ENCODE measurements at regions not wholly inside any gene's neighbourhood (a gene's known extent, or its start where the extent isn't known, plus 50 kb on each side); places are given as distances from the start of the nearest gene placed in this dataset.

DNA sequence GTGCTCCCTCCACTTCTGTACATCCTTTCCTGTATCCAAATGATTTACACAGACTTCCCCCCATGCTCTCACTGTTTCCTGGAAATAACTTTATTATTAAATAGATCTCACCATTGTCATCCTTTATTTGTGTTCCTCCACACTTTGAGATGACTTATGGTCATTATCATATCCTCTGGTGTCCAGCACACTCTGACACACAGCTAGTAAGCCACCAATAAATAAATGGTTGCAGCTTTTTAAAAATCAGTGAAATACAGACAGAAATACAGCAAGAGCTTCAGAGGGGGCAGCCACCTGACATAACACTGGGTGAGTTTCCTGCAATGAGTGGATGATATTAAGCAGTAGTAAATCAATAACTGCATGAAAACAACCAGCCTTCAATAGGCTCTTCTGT, 2036.4 kb upstream of the AGA start:
- Histone ChIP-seq H3K23ac (ENCODE audit: low read length in 2 of 2) (no peak overlapping the region), H3K27me3 (ENCODE audit: control insufficient read depth in 1 of 2, insufficient read depth in 1 of 2, low read length in 2 of 2) (no peaks in the 10 kb centered on the region), H3K36me3 (ENCODE audit: control insufficient read depth in 1 of 2, insufficient read depth in 2 of 2, low read depth in 1 of 2, low read length in 2 of 2) (no peaks in the 10 kb centered on the region), H3K14ac (ENCODE audit: low read length in 2 of 2) (no peak overlapping the region), H3K9ac (ENCODE audit: low read length) (no peak overlapping the region), H4K8ac (ENCODE audit: low read length) (no peak overlapping the region), H3K4me2 (ENCODE audit: low read length, poor library complexity, severe bottlenecking) (no peak overlapping the region), H3K4ac (ENCODE audit: low read depth in 1 of 2, low read length in 2 of 2) (no peak overlapping the region), H3K4me3 (ENCODE audit: insufficient read depth in 1 of 2, low read depth in 1 of 2, low read length in 2 of 2) (no peak overlapping the region), H2BK5ac (ENCODE audit: low read depth, low read length, poor library complexity, severe bottlenecking) (no peak overlapping the region), H2BK120ac (ENCODE audit: low read depth, low read length) (no peak overlapping the region), H3K9me3 (ENCODE audit: control insufficient read depth, low read length) (peaks cover 20% of the 10 kb centered on the region), H3K27ac (ENCODE audit: low read length, poor library complexity, severe bottlenecking) (no peak overlapping the region), H2AK5ac (ENCODE audit: low read length, severe bottlenecking) (no peak overlapping the region), H2BK15ac (ENCODE audit: low read depth, poor library complexity, severe bottlenecking) (no peak overlapping the region), H2AFZ (ENCODE audit: low read depth, low read length) (no peak overlapping the region), H3K4me1 (ENCODE audit: control insufficient read depth, insufficient read depth, low read depth, low read length) (no peaks in the 10 kb centered on the region), H2BK12ac (ENCODE audit: low read length in 2 of 2) (no peak overlapping the region), H3K18ac (ENCODE audit: low read depth in 1 of 2, low read length in 2 of 2) (no peak overlapping the region), H3K79me1 (replicated peaks; ENCODE audit: low read length, poor library complexity, severe bottlenecking) (no peaks in the 10 kb centered on the region), H4K91ac (ENCODE audit: low read length) (no peak overlapping the region)
- DNase-seq = no peak

DNA sequence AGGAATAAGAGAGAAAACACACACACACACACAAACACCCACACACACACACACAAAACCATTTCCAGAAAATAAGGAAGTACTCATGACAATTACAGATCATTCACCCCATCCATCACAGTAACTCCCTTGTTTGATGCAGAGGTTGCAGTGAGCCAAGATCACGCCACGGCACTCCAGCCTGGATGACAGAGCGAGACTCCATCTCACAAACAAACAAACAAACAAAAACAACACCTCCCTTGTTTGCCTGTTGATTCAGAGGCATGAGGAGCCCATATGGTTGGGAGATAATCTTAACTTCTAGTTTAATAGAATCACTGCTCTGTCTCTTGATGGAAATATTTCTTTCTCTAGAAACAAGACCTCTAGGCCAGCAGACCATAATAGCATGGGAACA, 2043.5 kb upstream of the AGA start:
- H3K4me1 ChIP-seq (ENCODE audit: control insufficient read depth, insufficient read depth, low read depth, low read length) = no peaks in the 10 kb centered on the region

DNA sequence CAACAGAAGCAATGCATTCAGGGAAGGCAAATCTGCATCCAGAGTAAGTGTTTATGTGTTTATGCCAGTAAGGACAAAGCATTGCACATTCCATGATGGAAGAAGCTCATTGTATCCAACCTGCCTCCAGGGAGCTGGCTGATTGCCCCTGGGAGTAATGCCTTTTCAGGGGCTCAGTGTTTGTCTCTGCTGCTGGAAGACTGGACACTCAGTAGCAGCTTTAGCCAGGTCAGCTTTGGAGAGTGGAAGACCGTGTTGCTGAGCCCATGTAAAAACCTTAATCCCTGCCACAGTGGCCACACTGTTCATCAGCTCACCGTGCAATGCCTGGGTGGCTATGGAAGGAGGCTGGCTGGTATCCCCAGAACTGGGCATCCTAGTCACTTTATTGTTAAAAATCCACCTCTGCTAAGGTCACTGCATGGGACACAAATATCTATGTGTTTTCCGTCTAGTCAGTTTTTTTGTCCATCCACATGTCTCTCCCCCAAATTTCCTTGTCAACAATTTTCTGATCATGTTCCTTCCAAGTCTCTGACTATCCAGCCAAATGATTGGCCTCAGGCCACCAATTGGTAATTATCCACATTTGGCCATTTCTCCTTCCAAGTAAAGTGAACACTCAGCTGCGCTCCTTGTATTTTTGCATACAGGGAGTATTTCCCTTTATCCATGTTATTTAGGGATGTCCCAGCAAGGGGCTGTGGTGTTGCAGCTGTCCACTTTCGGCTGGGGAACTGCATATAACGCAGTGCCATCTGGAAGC, 2044.5 kb upstream of the AGA start:
- Histone ChIP-seq H3K4ac (ENCODE audit: low read depth in 1 of 2, low read length in 2 of 2) (no peak overlapping the region), H2AK5ac (ENCODE audit: low read length, severe bottlenecking) (no peak overlapping the region), H3K4me1 (ENCODE audit: control insufficient read depth, insufficient read depth, low read depth, low read length) (no peaks in the 10 kb centered on the region), H3K9me3 (ENCODE audit: control insufficient read depth, low read length) (peaks cover 27% of the 10 kb centered on the region), H2BK15ac (ENCODE audit: low read depth, poor library complexity, severe bottlenecking) (no peak overlapping the region), H3K4me2 (ENCODE audit: low read length, poor library complexity, severe bottlenecking) (no peak overlapping the region), H3K36me3 (ENCODE audit: control insufficient read depth in 1 of 2, insufficient read depth in 2 of 2, low read depth in 1 of 2, low read length in 2 of 2) (no peaks in the 10 kb centered on the region), H2BK5ac (ENCODE audit: low read depth, low read length, poor library complexity, severe bottlenecking) (no peak overlapping the region), H3K14ac (ENCODE audit: low read length in 2 of 2) (no peak overlapping the region), H3K27ac (ENCODE audit: low read length, poor library complexity, severe bottlenecking) (no peak overlapping the region), H3K27me3 (ENCODE audit: control insufficient read depth in 1 of 2, insufficient read depth in 1 of 2, low read length in 2 of 2) (no peaks in the 10 kb centered on the region), H4K8ac (ENCODE audit: low read length) (no peak overlapping the region), H4K91ac (ENCODE audit: low read length) (no peak overlapping the region), H2BK12ac (ENCODE audit: low read length in 2 of 2) (no peak overlapping the region), H3K4me3 (ENCODE audit: insufficient read depth in 1 of 2, low read depth in 1 of 2, low read length in 2 of 2) (no peak overlapping the region), H2AFZ (ENCODE audit: low read depth, low read length) (no peak overlapping the region), H3K18ac (ENCODE audit: low read depth in 1 of 2, low read length in 2 of 2) (no peak overlapping the region), H3K79me1 (replicated peaks; ENCODE audit: low read length, poor library complexity, severe bottlenecking) (no peaks in the 10 kb centered on the region), H3K9ac (ENCODE audit: low read length) (no peak overlapping the region), H3K23ac (ENCODE audit: low read length in 2 of 2) (no peak overlapping the region), H2BK120ac (ENCODE audit: low read depth, low read length) (no peak overlapping the region)
- DNase-seq = no peak
- WGBS = 81% methylated on average over 6 of the region's 6 CpGs

More for the DNA sequence above, 2043.5 kb upstream of the AGA start:
- no peak overlapping the region for H3K4ac ChIP-seq (ENCODE audit: low read depth in 1 of 2, low read length in 2 of 2)
- no peaks in the 10 kb centered on the region for H3K36me3 ChIP-seq (ENCODE audit: control insufficient read depth in 1 of 2, insufficient read depth in 2 of 2, low read depth in 1 of 2, low read length in 2 of 2)
- H3K18ac ChIP-seq (ENCODE audit: low read depth in 1 of 2, low read length in 2 of 2) = no peak overlapping the region
- no peak overlapping the region for H2BK15ac ChIP-seq (ENCODE audit: low read depth, poor library complexity, severe bottlenecking)
- DNase-seq = no peak
- no peak overlapping the region for H2BK12ac ChIP-seq (ENCODE audit: low read length in 2 of 2)
- no peak overlapping the region for H2AK5ac ChIP-seq (ENCODE audit: low read length, severe bottlenecking)
- H4K91ac ChIP-seq (ENCODE audit: low read length) = no peak overlapping the region
- no peaks in the 10 kb centered on the region for H3K27me3 ChIP-seq (ENCODE audit: control insufficient read depth in 1 of 2, insufficient read depth in 1 of 2, low read length in 2 of 2)
- no peaks in the 10 kb centered on the region for H3K79me1 ChIP-seq (replicated peaks; ENCODE audit: low read length, poor library complexity, severe bottlenecking)
- no peak overlapping the region for H3K4me2 ChIP-seq (ENCODE audit: low read length, poor library complexity, severe bottlenecking)
- no peak overlapping the region for H2BK120ac ChIP-seq (ENCODE audit: low read depth, low read length)
- H3K23ac ChIP-seq (ENCODE audit: low read length in 2 of 2) = no peak overlapping the region
- H4K8ac ChIP-seq (ENCODE audit: low read length) = no peak overlapping the region
- H3K27ac ChIP-seq (ENCODE audit: low read length, poor library complexity, severe bottlenecking) = no peak overlapping the region
- peaks cover 24% of the 10 kb centered on the region for H3K9me3 ChIP-seq (ENCODE audit: control insufficient read depth, low read length)
- no peak overlapping the region for H3K14ac ChIP-seq (ENCODE audit: low read length in 2 of 2)
- 75% methylated on average over 2 of the region's 3 CpGs for WGBS
- H3K4me3 ChIP-seq (ENCODE audit: insufficient read depth in 1 of 2, low read depth in 1 of 2, low read length in 2 of 2) = no peak overlapping the region
- H2AFZ ChIP-seq (ENCODE audit: low read depth, low read length) = no peak overlapping the region
- H3K9ac ChIP-seq (ENCODE audit: low read length) = no peak overlapping the region
- no peak overlapping the region for H2BK5ac ChIP-seq (ENCODE audit: low read depth, low read length, poor library complexity, severe bottlenecking)

DNA sequence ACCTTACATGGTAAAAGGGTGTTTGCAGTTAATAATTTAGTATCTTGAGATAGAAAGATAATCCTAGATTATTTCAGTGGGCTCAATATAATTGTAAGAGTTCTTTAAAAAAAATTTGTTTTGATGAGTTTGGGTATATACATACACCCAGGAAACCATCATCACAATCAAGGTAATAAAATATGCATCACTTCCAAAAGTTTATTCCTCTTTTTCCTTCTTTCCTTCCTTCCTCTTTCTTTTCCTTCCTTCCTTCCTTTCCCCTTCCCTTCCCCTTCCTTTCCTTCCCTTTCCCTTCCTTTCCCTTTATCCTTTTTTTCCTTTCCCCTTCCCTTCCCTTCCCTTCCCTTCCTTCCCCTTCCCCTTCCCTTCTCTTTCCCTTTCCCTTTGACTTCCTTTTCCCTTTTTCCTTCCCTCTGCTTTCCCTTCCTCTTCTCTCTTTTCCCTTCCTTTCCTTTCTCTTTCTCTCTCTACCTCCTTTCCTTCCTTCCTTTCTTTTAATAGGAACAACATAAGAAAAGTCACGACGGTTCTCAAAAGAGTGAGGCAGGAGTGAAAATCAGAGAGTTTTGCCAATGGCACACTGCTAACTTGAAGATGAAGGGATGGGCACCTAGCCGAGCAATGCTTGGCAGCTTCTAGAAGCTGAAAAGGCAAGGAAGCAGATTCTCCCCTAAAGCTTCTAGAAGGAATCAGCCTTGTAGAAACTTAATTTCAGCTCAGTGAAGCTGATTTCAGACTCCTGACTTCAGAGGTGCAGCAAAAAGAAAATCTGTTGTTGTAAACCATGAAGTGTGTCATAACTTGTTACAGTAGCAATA, 2050.2 kb upstream of the AGA start:
- no peak for DNase-seq
- Histone ChIP-seq H3K9me3 (ENCODE audit: control insufficient read depth, low read length) (peaks cover 38% of the 10 kb centered on the region), H3K4me2 (ENCODE audit: low read length, poor library complexity, severe bottlenecking) (no peak overlapping the region), H2BK15ac (ENCODE audit: low read depth, poor library complexity, severe bottlenecking) (no peak overlapping the region), H2BK5ac (ENCODE audit: low read depth, low read length, poor library complexity, severe bottlenecking) (no peak overlapping the region), H4K8ac (ENCODE audit: low read length) (no peak overlapping the region), H3K4me1 (ENCODE audit: control insufficient read depth, insufficient read depth, low read depth, low read length) (no peaks in the 10 kb centered on the region), H3K4ac (ENCODE audit: low read depth in 1 of 2, low read length in 2 of 2) (no peak overlapping the region), H2AK5ac (ENCODE audit: low read length, severe bottlenecking) (no peak overlapping the region), H3K23ac (ENCODE audit: low read length in 2 of 2) (no peak overlapping the region), H3K4me3 (ENCODE audit: insufficient read depth in 1 of 2, low read depth in 1 of 2, low read length in 2 of 2) (no peak overlapping the region), H3K36me3 (ENCODE audit: control insufficient read depth in 1 of 2, insufficient read depth in 2 of 2, low read depth in 1 of 2, low read length in 2 of 2) (no peaks in the 10 kb centered on the region), H3K79me1 (replicated peaks; ENCODE audit: low read length, poor library complexity, severe bottlenecking) (no peaks in the 10 kb centered on the region), H2BK120ac (ENCODE audit: low read depth, low read length) (no peak overlapping the region), H4K91ac (ENCODE audit: low read length) (no peak overlapping the region), H3K18ac (ENCODE audit: low read depth in 1 of 2, low read length in 2 of 2) (no peak overlapping the region), H2BK12ac (ENCODE audit: low read length in 2 of 2) (no peak overlapping the region), H3K9ac (ENCODE audit: low read length) (no peak overlapping the region), H3K27me3 (ENCODE audit: control insufficient read depth in 1 of 2, insufficient read depth in 1 of 2, low read length in 2 of 2) (no peaks in the 10 kb centered on the region), H3K27ac (ENCODE audit: low read length, poor library complexity, severe bottlenecking) (no peak overlapping the region), H2AFZ (ENCODE audit: low read depth, low read length) (no peak overlapping the region), H3K14ac (ENCODE audit: low read length in 2 of 2) (no peak overlapping the region)
- 100% methylated on average over 3 of the region's 3 CpGs for WGBS

Data from mesenchymal stem cell (in vitro differentiated cells and primary cell).